CD14-positive monocyte (primary cell): ENCODE measurements at regions not wholly inside any gene's neighbourhood (a gene's known extent, or its start where the extent isn't known, plus 50 kb on each side); places are given as distances from the start of the nearest gene placed in this dataset.

Source experiments
- DNase-seq, 3 donors: peaks; one replicate each; pipeline ENCODE4 v3.0.0-alpha.2; 2011 to 2022
- H2AFZ ChIP-seq: 2 replicates; pipeline ENCODE4 v1.6.0; 2012; ENCODE audit warnings: mild to moderate bottlenecking, low read depth, low read length, inconsistent platforms; ENCODE audit not compliant: insufficient read depth, poor library complexity, severe bottlenecking
- H3K27ac ChIP-seq, 2 donors: 1 replicate in 1 of 2; 2 replicates in 1 of 2; pipeline ENCODE4 v1.5.1; 2012 to 2013; ENCODE audit warnings: low read length in 2 of 2, control low read depth in 1 of 2, inconsistent platforms in 1 of 2, low read depth in 1 of 2, mild to moderate bottlenecking in 1 of 2
- H3K27me3 ChIP-seq, 2 donors: one replicate each; pipeline versions ENCODE4 v1.6.0 to v1.6.1; 2011 to 2013; ENCODE audit warnings: low read length in 2 of 2; ENCODE audit not compliant: control insufficient read depth in 2 of 2, insufficient read depth in 2 of 2
- H3K36me3 ChIP-seq, 2 donors: replicated peaks in 1 of 2; 1 replicate in 1 of 2; 2 replicates in 1 of 2; pipeline versions ENCODE4 v1.5.1 to v1.6.1; 2012 to 2013; ENCODE audit warnings: low read length in 2 of 2, control low read depth in 1 of 2, inconsistent platforms in 1 of 2, mild to moderate bottlenecking in 1 of 2; ENCODE audit not compliant: insufficient read depth in 2 of 2, control insufficient read depth in 1 of 2
- H3K4me1 ChIP-seq, 2 donors: 1 replicate in 1 of 2; 2 replicates in 1 of 2; pipeline versions ENCODE4 v1.5.1 to v1.6.1; 2012 to 2013; ENCODE audit warnings: low read length in 2 of 2, control low read depth in 1 of 2, inconsistent platforms in 1 of 2, mild to moderate bottlenecking in 1 of 2, moderate library complexity in 1 of 2; ENCODE audit not compliant: insufficient read depth in 2 of 2, control insufficient read depth in 1 of 2
- H3K4me2 ChIP-seq: replicated peaks from 2 replicates; pipeline ENCODE3; 2012; ENCODE audit warnings: low read length, moderate library complexity, mild to moderate bottlenecking; ENCODE audit not compliant: poor library complexity, severe bottlenecking; ENCODE audit errors: extremely low read depth
- H3K4me3 ChIP-seq, 3 experiments: fragments of 200-600 bp in 1 of 3; sonication (generic) in 1 of 3; replicated peaks in 1 of 3; 1 replicate in 2 of 3; 2 replicates in 1 of 3; pipeline ENCODE4 v1.5.1; 2011 to 2013; ENCODE audit warnings: low read length in 3 of 3, mild to moderate bottlenecking in 3 of 3, control low read depth in 2 of 3, low read depth in 2 of 3, inconsistent platforms in 1 of 3, moderate library complexity in 1 of 3
- H3K79me2 ChIP-seq: 2 replicates; pipeline ENCODE4 v1.6.0; 2012; ENCODE audit warnings: mild to moderate bottlenecking, control low read depth, inconsistent platforms, low read length, moderate library complexity; ENCODE audit not compliant: insufficient read depth
- H3K9ac ChIP-seq: 2 replicates; pipeline ENCODE4 v1.6.0; 2017; ENCODE audit warnings: low read length, mild to moderate bottlenecking; ENCODE audit not compliant: insufficient read depth, poor library complexity, severe bottlenecking
- H3K9me3 ChIP-seq, 2 donors: replicated peaks in 1 of 2; 1 replicate in 1 of 2; 2 replicates in 1 of 2; pipeline versions ENCODE4 v1.5.1 to v1.6.1; 2012 to 2013; ENCODE audit warnings: low read length in 2 of 2, control low read depth in 1 of 2; ENCODE audit not compliant: control insufficient read depth in 1 of 2, insufficient read depth in 1 of 2
- H4K20me1 ChIP-seq: 2 replicates; pipeline ENCODE4 v1.6.0; 2012; ENCODE audit warnings: mild to moderate bottlenecking, low read length, control low read depth, moderate library complexity; ENCODE audit not compliant: insufficient read depth
- H3K27ac Mint-ChIP-seq, 7 donors: one replicate each; pipeline ENCODE4 v1.8.0; 2020; ENCODE audit warnings: mild to moderate bottlenecking in 7 of 7, mixed read lengths in 7 of 7, moderate library complexity in 6 of 7, inconsistent platforms in 2 of 7
- H3K27me3 Mint-ChIP-seq, 3 donors: one replicate each; pipeline ENCODE4 v1.8.0; 2021 to 2022; ENCODE audit warnings: low read depth in 3 of 3, mild to moderate bottlenecking in 3 of 3, mixed read lengths in 3 of 3, moderate library complexity in 3 of 3, inconsistent platforms in 1 of 3
- H3K36me3 Mint-ChIP-seq, 2 donors: one replicate each; pipeline ENCODE4 v1.8.0; 2020; ENCODE audit warnings: mixed read lengths in 2 of 2, inconsistent platforms in 1 of 2, mild to moderate bottlenecking in 1 of 2
- H3K4me1 Mint-ChIP-seq: one replicate; pipeline ENCODE4 v1.8.0; 2020; ENCODE audit warnings: mild to moderate bottlenecking, mixed read lengths
- H3K4me3 Mint-ChIP-seq, 2 donors: one replicate each; pipeline ENCODE4 v1.8.0; 2020; ENCODE audit warnings: mild to moderate bottlenecking in 2 of 2, mixed read lengths in 2 of 2, moderate library complexity in 1 of 2
- H3K9me3 Mint-ChIP-seq, 7 donors: one replicate each; pipeline ENCODE4 v1.8.0; 2020 to 2022; ENCODE audit warnings: mixed read lengths in 7 of 7, mild to moderate bottlenecking in 6 of 7, moderate library complexity in 6 of 7, inconsistent platforms in 2 of 7
- WGBS: methylation state at CpG from one replicate; pipeline ENCODE4 v1.1.5; 2013; ENCODE audit warnings: missing lambda C conversion rate; ENCODE audit not compliant: insufficient coverage; 5-methylcytosine and 5-hydroxymethylcytosine counted together
- intact Hi-C, 2 donors: fragments of 100-400 bp; cut with micrococcal nuclease; formaldehyde crosslinking; loops; one replicate each; pipeline versions ENCODE4 v1.15.0 to v1.15.1; 2023
- TF ChIP-seq, protein P1 (sequence below): fragments of 200-600 bp; IDR thresholded peaks from one replicate; pipeline ENCODE4 v1.8.0; 2022; ENCODE audit warnings: antibody characterized with exemption, mild to moderate bottlenecking

DNA sequence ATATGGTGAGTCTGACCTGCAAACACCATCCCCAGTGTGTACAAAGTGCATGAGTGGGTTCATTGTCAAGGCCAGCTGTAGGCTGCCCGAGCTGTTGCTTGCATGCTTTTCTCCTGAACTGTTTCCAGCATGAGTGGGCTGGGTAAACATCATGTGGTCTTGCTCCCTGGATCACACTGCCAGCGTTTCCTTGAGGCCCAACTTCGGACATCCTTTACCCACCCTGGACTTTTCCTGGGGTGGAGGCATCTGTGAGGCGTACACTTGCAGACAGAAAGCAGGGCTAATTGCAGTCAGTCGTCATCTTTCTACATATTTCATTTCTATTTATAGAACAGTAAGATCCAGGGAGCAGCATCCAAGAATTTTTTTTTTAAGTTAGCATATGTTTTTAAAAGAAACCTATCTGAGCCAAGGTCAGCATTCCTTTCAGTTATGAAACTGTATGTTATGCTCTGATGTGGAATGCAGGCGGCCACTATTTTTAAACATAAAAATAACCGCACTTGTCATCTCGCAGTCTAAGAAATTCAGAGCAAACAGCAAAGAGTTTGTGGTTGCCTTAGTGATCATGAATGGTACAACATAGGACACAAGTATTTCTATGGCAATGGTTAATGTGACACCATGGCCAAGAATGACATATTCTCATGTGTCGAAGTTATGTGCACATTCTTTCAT is 106.5 kb upstream of the DMRT1 start:
- no peak for DNase-seq
- Histone ChIP-seq H3K4me1 (no peaks in the 10 kb centered on the region), H3K9me3 (no peaks in the 10 kb centered on the region), H2AFZ (no peak overlapping the region), H3K4me3 (no peak overlapping the region), H3K27ac (no peak overlapping the region), H3K27me3 (no peaks in the 10 kb centered on the region), H3K36me3 (peaks cover 2 to 36% of the 10 kb centered on the region in 2 donors), H4K20me1 (no peaks in the 10 kb centered on the region), H3K79me2 (no peaks in the 10 kb centered on the region), H3K9ac (no peak overlapping the region), H3K4me2 (no peak overlapping the region)
- intact Hi-C loops = no loop called here
- Mint-ChIP-seq H3K9me3 (no peaks in the 10 kb centered on the region), H3K4me1 (no peaks in the 10 kb centered on the region), H3K4me3 (no peak overlapping the region), H3K27ac (no peak overlapping the region), H3K27me3 (peaks cover 0 to 3% (median 0%) of the 10 kb centered on the region in 3 donors), H3K36me3 (no peaks in the 10 kb centered on the region)
- 78% methylated on average over 4 of the region's 9 CpGs for WGBS
- TF ChIP-seq, protein P1, sequence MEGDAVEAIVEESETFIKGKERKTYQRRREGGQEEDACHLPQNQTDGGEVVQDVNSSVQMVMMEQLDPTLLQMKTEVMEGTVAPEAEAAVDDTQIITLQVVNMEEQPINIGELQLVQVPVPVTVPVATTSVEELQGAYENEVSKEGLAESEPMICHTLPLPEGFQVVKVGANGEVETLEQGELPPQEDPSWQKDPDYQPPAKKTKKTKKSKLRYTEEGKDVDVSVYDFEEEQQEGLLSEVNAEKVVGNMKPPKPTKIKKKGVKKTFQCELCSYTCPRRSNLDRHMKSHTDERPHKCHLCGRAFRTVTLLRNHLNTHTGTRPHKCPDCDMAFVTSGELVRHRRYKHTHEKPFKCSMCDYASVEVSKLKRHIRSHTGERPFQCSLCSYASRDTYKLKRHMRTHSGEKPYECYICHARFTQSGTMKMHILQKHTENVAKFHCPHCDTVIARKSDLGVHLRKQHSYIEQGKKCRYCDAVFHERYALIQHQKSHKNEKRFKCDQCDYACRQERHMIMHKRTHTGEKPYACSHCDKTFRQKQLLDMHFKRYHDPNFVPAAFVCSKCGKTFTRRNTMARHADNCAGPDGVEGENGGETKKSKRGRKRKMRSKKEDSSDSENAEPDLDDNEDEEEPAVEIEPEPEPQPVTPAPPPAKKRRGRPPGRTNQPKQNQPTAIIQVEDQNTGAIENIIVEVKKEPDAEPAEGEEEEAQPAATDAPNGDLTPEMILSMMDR = no peak

GRCh38 chr9:737400-738120 is 103.9 kb upstream of the DMRT1 start:
- no peaks in the 10 kb centered on the region for H3K36me3 Mint-ChIP-seq
- no peak overlapping the region for H3K4me3 ChIP-seq
- H3K36me3 ChIP-seq = peaks cover 5 to 37% of the 10 kb centered on the region in 2 donors
- no peaks in the 10 kb centered on the region for H4K20me1 ChIP-seq
- H3K9me3 ChIP-seq = no peaks in the 10 kb centered on the region
- H3K27me3 ChIP-seq = no peaks in the 10 kb centered on the region
- H3K27ac Mint-ChIP-seq = no peak overlapping the region
- WGBS = 100% methylated on average over 1 of the region's 7 CpGs
- no peak overlapping the region for H3K27ac ChIP-seq
- no peak overlapping the region for H2AFZ ChIP-seq
- no peak for DNase-seq
- no peaks in the 10 kb centered on the region for H3K4me1 Mint-ChIP-seq
- no peak overlapping the region for H3K4me2 ChIP-seq
- no peak overlapping the region for H3K4me3 Mint-ChIP-seq
- intact Hi-C loops = no loop called here
- TF ChIP-seq, protein P1 = no peak
- no peaks in the 10 kb centered on the region for H3K9me3 Mint-ChIP-seq
- no peak overlapping the region for H3K9ac ChIP-seq
- H3K79me2 ChIP-seq = no peaks in the 10 kb centered on the region
- no peaks in the 10 kb centered on the region for H3K4me1 ChIP-seq
- peaks cover 0 to 3% (median 3%) of the 10 kb centered on the region in 3 donors for H3K27me3 Mint-ChIP-seq
